ENCODE measurements at regions not wholly inside any gene's neighbourhood (a gene's known extent, or its start where the extent isn't known, plus 50 kb on each side); places are given as distances from the start of the nearest gene placed in this dataset.

- Histone ChIP-seq H3K27me3 (ENCODE audit: control insufficient read depth, insufficient read depth, low read length) (no peaks in the 10 kb centered on the region), H3K4me3 (ENCODE audit: low read depth, low read length) (no peak overlapping the region), H3K36me3 (ENCODE audit: control insufficient read depth, insufficient read depth, low read length) (no peaks in the 10 kb centered on the region)
- CTCF ChIA-PET = no interaction called here
- POLR2A ChIA-PET = no interaction called here
- TF ChIP-seq CTCF (IDR thresholded peaks at IDR 0.05; ENCODE audit: insufficient read depth, low read depth, low read length) = no peak
- no peak for DNase-seq (ENCODE audit: low read depth)
Measured at GRCh38 chr13:111546921-111547675, 226.7 kb downstream of the TEX29 start.

GRCh38 chr13:111547726-111548273, 227.4 kb downstream of the TEX29 start:
- ChIA-PET CTCF (no interaction called here), POLR2A (no interaction called here)
- Histone ChIP-seq H3K36me3 (ENCODE audit: control insufficient read depth, insufficient read depth, low read length) (no peaks in the 10 kb centered on the region), H3K27me3 (ENCODE audit: control insufficient read depth, insufficient read depth, low read length) (no peaks in the 10 kb centered on the region), H3K4me3 (ENCODE audit: low read depth, low read length) (no peak overlapping the region)
- TF ChIP-seq CTCF (IDR thresholded peaks at IDR 0.05; ENCODE audit: insufficient read depth, low read depth, low read length) = no peak
- no peak for DNase-seq (ENCODE audit: low read depth)

GRCh38 chr13:111548301-111548700, 227.9 kb downstream of the TEX29 start:
- no peak for TF ChIP-seq CTCF (IDR thresholded peaks at IDR 0.05; ENCODE audit: insufficient read depth, low read depth, low read length)
- ChIA-PET CTCF (no interaction called here), POLR2A (no interaction called here)

GRCh38 chr13:111548805-111549204, 228.4 kb downstream of the TEX29 start:
- DNase-seq (ENCODE audit: low read depth) = no peak
- CTCF ChIA-PET = no interaction called here
- Histone ChIP-seq H3K27me3 (ENCODE audit: control insufficient read depth, insufficient read depth, low read length) (no peaks in the 10 kb centered on the region), H3K4me3 (ENCODE audit: low read depth, low read length) (no peak overlapping the region), H3K36me3 (ENCODE audit: control insufficient read depth, insufficient read depth, low read length) (no peaks in the 10 kb centered on the region)
- TF ChIP-seq CTCF (IDR thresholded peaks at IDR 0.05; ENCODE audit: insufficient read depth, low read depth, low read length) = no peak
- POLR2A ChIA-PET = no interaction called here

More at GRCh38 chr13:111548301-111548700, 227.9 kb downstream of the TEX29 start:
- no peak overlapping the region for H3K4me3 ChIP-seq (ENCODE audit: low read depth, low read length)
- H3K27me3 ChIP-seq (ENCODE audit: control insufficient read depth, insufficient read depth, low read length) = no peaks in the 10 kb centered on the region
- H3K36me3 ChIP-seq (ENCODE audit: control insufficient read depth, insufficient read depth, low read length) = no peaks in the 10 kb centered on the region
- DNase-seq (ENCODE audit: low read depth) = no peak

- no peaks in the 10 kb centered on the region for H3K27me3 ChIP-seq (ENCODE audit: control insufficient read depth, insufficient read depth, low read length)
- CTCF ChIA-PET = no interaction called here
- POLR2A ChIA-PET = no interaction called here
- TF ChIP-seq CTCF (IDR thresholded peaks at IDR 0.05; ENCODE audit: insufficient read depth, low read depth, low read length) = no peak
- no peak for DNase-seq (ENCODE audit: low read depth)
- no peak overlapping the region for H3K4me3 ChIP-seq (ENCODE audit: low read depth, low read length)
- H3K36me3 ChIP-seq (ENCODE audit: control insufficient read depth, insufficient read depth, low read length) = no peaks in the 10 kb centered on the region
Measured at GRCh38 chr13:111549464-111549863, 229.0 kb downstream of the TEX29 start.
